WTC11 (cell line): ENCODE measurements at regions not wholly inside any gene's neighbourhood (a gene's known extent, or its start where the extent isn't known, plus 50 kb on each side); places are given as distances from the start of the nearest gene placed in this dataset.
A peak's percentile ranks its signal among the peaks of the same experiment; 100 is the strongest.

ENCODE experiments used
- ATAC-seq: fragments of 200-7000 bp; cut with Tn5 transposase; 2 replicates; pipeline ENCODE4 v1.10.0; 2021; ENCODE audit warnings: mild to moderate bottlenecking, moderate library complexity
- CTCF ChIA-PET: fragments of 300-600 bp; sonication (Branson Sonifier 250); formaldehyde crosslinking; loops from one replicate; lab custom pipeline; 2021; ENCODE audit warnings: antibody characterized with exemption; lab: Charles Lee
- POLR2A ChIA-PET: fragments of 350-600 bp; sonication (Branson Sonifier 250); formaldehyde crosslinking; loops from one replicate; lab custom pipeline; 2021; ENCODE audit warnings: antibody characterized with exemption; lab: Charles Lee
- DNase-seq: peaks from one replicate; pipeline ENCODE4 v3.0.0; 2021; ENCODE audit warnings: low spot score
- H3K27ac Mint-ChIP-seq: 2 replicates; pipeline ENCODE4 v1.8.0; 2021; ENCODE audit warnings: mixed read lengths
- H3K27me3 Mint-ChIP-seq: 2 replicates; pipeline ENCODE4 v1.8.0; 2021; ENCODE audit warnings: low read depth, mild to moderate bottlenecking, moderate library complexity, mixed read lengths
- H3K36me3 Mint-ChIP-seq: 2 replicates; pipeline ENCODE4 v1.8.0; 2021; ENCODE audit warnings: mixed read lengths
- H3K4me1 Mint-ChIP-seq: 2 replicates; pipeline ENCODE4 v1.8.0; 2022; ENCODE audit warnings: mixed read lengths
- H3K4me3 Mint-ChIP-seq: 2 replicates; pipeline ENCODE4 v1.8.0; 2021; ENCODE audit warnings: mild to moderate bottlenecking, moderate library complexity, mixed read lengths
- H3K9me3 Mint-ChIP-seq: 2 replicates; pipeline ENCODE4 v1.8.0; 2021; ENCODE audit warnings: mixed read lengths
- AR ChIP-seq: fragments of 250-450 bp; sonication (Bioruptor Pico); IDR thresholded peaks from 2 replicates; pipeline ENCODE4 v1.9.0; 2021; ENCODE audit warnings: mild to moderate bottlenecking
- ATF3 ChIP-seq: sonication (generic); formaldehyde crosslinking; conservative IDR thresholded peaks from 2 replicates; pipeline ENCODE4 v1.8.1; 2022; ENCODE audit warnings: mild to moderate bottlenecking, missing genetic modification reagents
- CTCF ChIP-seq: fragments of 200-600 bp; IDR thresholded peaks from 2 replicates; pipeline ENCODE4 v1.8.0; 2022; ENCODE audit warnings: antibody characterized with exemption
- E2F5 ChIP-seq: sonication (generic); formaldehyde crosslinking; IDR thresholded peaks from 2 replicates; pipeline ENCODE4 v1.8.1; 2022; ENCODE audit warnings: mild to moderate bottlenecking, moderate library complexity, missing genetic modification reagents
- JUN ChIP-seq: sonication (generic); formaldehyde crosslinking; IDR thresholded peaks from 2 replicates; pipeline ENCODE4 v1.8.0; 2023; ENCODE audit warnings: mild to moderate bottlenecking, missing genetic modification reagents
- NFATC4 ChIP-seq: fragments of 250-450 bp; sonication (Bioruptor Pico); IDR thresholded peaks from 2 replicates; pipeline ENCODE4 v1.9.0; 2021; ENCODE audit warnings: mild to moderate bottlenecking
- ZNF416 ChIP-seq: fragments of 250-450 bp; sonication (Bioruptor Pico); IDR thresholded peaks from 2 replicates; pipeline ENCODE4 v1.9.0; 2021; ENCODE audit warnings: mild to moderate bottlenecking, inconsistent platforms
- ZNF423 ChIP-seq: fragments of 250-450 bp; sonication (Bioruptor Pico); IDR thresholded peaks from 2 replicates; pipeline ENCODE4 v2.1.2; 2022; ENCODE audit warnings: mild to moderate bottlenecking, moderate library complexity
- ZNF425 ChIP-seq: fragments of 250-450 bp; sonication (Bioruptor Pico); conservative IDR thresholded peaks from 2 replicates; pipeline ENCODE4 v1.9.0; 2021; ENCODE audit warnings: mild to moderate bottlenecking
- ZNF532 ChIP-seq: fragments of 250-450 bp; sonication (Bioruptor Pico); IDR thresholded peaks from 2 replicates; pipeline ENCODE4 v1.9.0; 2021; ENCODE audit warnings: mild to moderate bottlenecking, borderline replicate concordance

- DNase-seq, result no peak
- POLR2A ChIA-PET, result no interaction called here
- H3K9me3 Mint-ChIP-seq, result 0 out of 2 replicates have a peak, but pooled peaks cover 3% of the 10 kb centered on the region
- TF ChIP-seq JUN (CRISPR knock-in tag) (no peak), ATF3 (no peak), CTCF (no peak), AR (CRISPR knock-in tag) (no peak), ZNF532 (no peak)
- TF ChIP-seq, all 79 proteins: peak for 0
- no peaks in the 10 kb centered on the region for H3K27me3 Mint-ChIP-seq
- ATAC-seq, result no peak
- H3K27ac Mint-ChIP-seq, result peak overlapping the region; percentile 50
- CTCF ChIA-PET, result no interaction called here
- no peak overlapping the region for H3K4me3 Mint-ChIP-seq
- peaks cover 38% of the 10 kb centered on the region for H3K4me1 Mint-ChIP-seq
- H3K36me3 Mint-ChIP-seq, result no peaks in the 10 kb centered on the region
Measured at GRCh38 chr13:50339271-50339670, 324.0 kb downstream of the KCNRG start.

GRCh38 chr13:50340146-50340545 is 324.9 kb downstream of the KCNRG start:
- Mint-ChIP-seq H3K4me3 (no peak overlapping the region), H3K27me3 (no peaks in the 10 kb centered on the region), H3K4me1 (peaks cover 40% of the 10 kb centered on the region), H3K27ac (no peak overlapping the region), H3K9me3 (0 out of 2 replicates have a peak, but pooled peaks cover 3% of the 10 kb centered on the region), H3K36me3 (no peaks in the 10 kb centered on the region)
- TF ChIP-seq NFATC4 (CRISPR knock-in tag) (no peak), ZNF425 (CRISPR knock-in tag) (no peak), ZNF416 (CRISPR knock-in tag) (no peak), JUN (CRISPR knock-in tag) (no peak), ZNF423 (CRISPR knock-in tag) (no peak), E2F5 (CRISPR knock-in tag) (no peak), ATF3 (no peak)
- DNase-seq (no peak), ATAC-seq (peak; percentile 26)
- ChIA-PET POLR2A (interaction anchor here (1.0 kb wide), 1 partner anchor 16 kb away, joined by 3 read pairs; no protein-coding TSS in a partner anchor), CTCF (interaction anchor here (0.6 to 0.9 kb wide), 2 partner anchors 21 to 80 kb away, joined by 3 to 5 read pairs; no protein-coding TSS in a partner anchor)
